NB4 (cell line): ENCODE measurements at regions not wholly inside any gene's neighbourhood (a gene's known extent, or its start where the extent isn't known, plus 50 kb on each side); places are given as distances from the start of the nearest gene placed in this dataset.

Experiments used
- DNase-seq: peaks from one replicate; pipeline ENCODE4 v3.0.0; 2010; ENCODE audit warnings: low read depth
- H3K4me3 ChIP-seq: one replicate; pipeline ENCODE4 v1.5.1; 2011; ENCODE audit warnings: mild to moderate bottlenecking, low read depth, low read length, moderate library complexity
- CTCF ChIP-seq: IDR thresholded peaks from one replicate; pipeline ENCODE4 v1.5.1; 2012; ENCODE audit warnings: low read depth, low read length
- MAX ChIP-seq: IDR thresholded peaks from 2 replicates; pipeline ENCODE4 v1.6.1; 2011; ENCODE audit warnings: low read depth, low read length
- MYC ChIP-seq: IDR thresholded peaks from 2 replicates; pipeline ENCODE4 v1.6.1; 2011; ENCODE audit warnings: low read depth, low read length
- POLR2A ChIP-seq: IDR thresholded peaks from 2 replicates; pipeline ENCODE4 v1.6.1; 2011; ENCODE audit warnings: mild to moderate bottlenecking; ENCODE audit not compliant: insufficient read length; ENCODE audit errors: extremely low read depth

GRCh38 chr7:19589446-19589845, 119.4 kb downstream of the POLR1F start:
- TF ChIP-seq MAX = no peak
- TF ChIP-seq POLR2A = no peak
- TF ChIP-seq CTCF = no peak
- TF ChIP-seq MYC = no peak
- no peak for DNase-seq
- no peak overlapping the region for H3K4me3 ChIP-seq

- H3K4me3 ChIP-seq = no peak overlapping the region
- peak; percentile 48 for DNase-seq
- peak; percentile 40 for TF ChIP-seq CTCF
- TF ChIP-seq MYC = no peak
- no peak for TF ChIP-seq POLR2A
- TF ChIP-seq MAX = no peak
These were observed 121.5 kb downstream of the POLR1F start for GRCh38 chr7:19587291-19587690.

- TF ChIP-seq POLR2A (no peak), CTCF (no peak), MYC (no peak), MAX (no peak)
- no peak overlapping the region for H3K4me3 ChIP-seq
- DNase-seq = no peak
These were observed 123.1 kb downstream of the POLR1F start for GRCh38 chr7:19585761-19586160.

GRCh38 chr7:19575909-19576557, 132.8 kb downstream of the POLR1F start:
- no peak for DNase-seq
- TF ChIP-seq MAX = no peak
- TF ChIP-seq MYC = no peak
- TF ChIP-seq POLR2A = no peak
- no peak for TF ChIP-seq CTCF
- no peak overlapping the region for H3K4me3 ChIP-seq

GRCh38 chr7:19574131-19574530, 134.7 kb downstream of the POLR1F start:
- DNase-seq = no peak
- H3K4me3 ChIP-seq = no peak overlapping the region
- TF ChIP-seq MYC = no peak
- TF ChIP-seq MAX = no peak
- no peak for TF ChIP-seq POLR2A
- no peak for TF ChIP-seq CTCF
